ENCODE measurements at regions not wholly inside any gene's neighbourhood (a gene's known extent, or its start where the extent isn't known, plus 50 kb on each side); places are given as distances from the start of the nearest gene placed in this dataset.

DNA sequence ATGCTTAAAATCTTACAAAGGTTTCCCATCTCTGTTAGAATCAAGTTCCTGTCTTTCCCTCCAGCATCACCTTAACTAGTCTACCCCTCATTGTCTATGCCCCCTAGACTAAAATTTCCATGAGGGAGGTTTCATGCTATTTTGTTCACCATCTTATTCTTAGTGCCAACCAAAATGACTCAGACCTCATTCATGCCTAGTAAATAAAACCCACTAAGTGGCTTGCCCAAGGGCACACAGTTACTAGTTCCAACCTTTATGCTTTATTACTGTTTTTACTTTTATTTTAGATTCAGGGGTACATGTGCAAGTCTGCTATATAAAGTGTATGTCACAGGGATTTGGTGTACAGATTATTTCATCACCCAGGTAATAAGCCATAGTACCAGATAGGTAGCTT, 469.1 kb upstream of the FAT3 start:
- Histone ChIP-seq H3K27ac (ENCODE audit: insufficient read depth, low read depth, low read length) (no peak overlapping the region), H2AFZ (ENCODE audit: low read depth, low read length) (no peak overlapping the region), H4K20me1 (replicated peaks; ENCODE audit: control insufficient read depth, extremely low read depth, insufficient read depth, low read length) (no peaks in the 10 kb centered on the region), H3K27me3 (ENCODE audit: control insufficient read depth in 2 of 2, insufficient read depth in 2 of 2, low read length in 2 of 2) (no peaks in the 10 kb centered on the region), H3K4me2 (ENCODE audit: insufficient read depth, low read length) (no peak overlapping the region), H3K4me3 (replicated peaks in 1 of 3; ENCODE audit: insufficient read depth in 1 of 3, low read depth in 1 of 3, low read length in 3 of 3) (no peak overlapping the region), H3K9ac (replicated peaks; ENCODE audit: extremely low read depth, insufficient read depth, low read length) (no peak overlapping the region), H3K4me1 (ENCODE audit: control insufficient read depth, extremely low read depth, insufficient read depth, low read length) (no peaks in the 10 kb centered on the region), H3K36me3 (ENCODE audit: control insufficient read depth in 2 of 2, extremely low read depth in 1 of 2, insufficient read depth in 2 of 2, low read length in 2 of 2) (no peaks in the 10 kb centered on the region), H3K79me2 (ENCODE audit: control insufficient read depth, insufficient read depth, low read length) (no peaks in the 10 kb centered on the region), H3K9me3 (replicated peaks; ENCODE audit: control insufficient read depth, insufficient read depth, low read length) (peaks cover 1% of the 10 kb centered on the region), H3K9me1 (replicated peaks; ENCODE audit: control insufficient read depth, extremely low read depth, insufficient read depth, low read length) (no peaks in the 10 kb centered on the region)
- dilution Hi-C loops (cut with MboI; ENCODE audit: extremely low pct_ligation_motif_present, low sequenced_read_pairs): no loop called here
- intact Hi-C loops (cut with micrococcal nuclease): no loop called here
- no TSS peak for BruUV-seq (replicated peaks)
- ChIA-PET POLR2A (no interaction called here), CTCF (no interaction called here)
- DNase-seq (ENCODE audit: low read depth, low spot score) (no peak), FAIRE-seq (no peak)
- no peak for TF ChIP-seq EZH2 (IDR thresholded peaks at IDR 0.05; ENCODE audit: borderline replicate concordance, low read depth, low read length, severe bottlenecking)
- TF ChIP-seq GATA2 (IDR thresholded peaks at IDR 0.05; ENCODE audit: insufficient read depth, insufficient read length, low read depth, low read length): no peak
- TF ChIP-seq FOS (IDR thresholded peaks at IDR 0.05; ENCODE audit: borderline replicate concordance, insufficient read depth, low read length): no peak
- no peak for TF ChIP-seq POLR2AphosphoS5 (IDR thresholded peaks at IDR 0.05; ENCODE audit: insufficient read depth, low read depth, low read length)
- TF ChIP-seq, protein P1, sequence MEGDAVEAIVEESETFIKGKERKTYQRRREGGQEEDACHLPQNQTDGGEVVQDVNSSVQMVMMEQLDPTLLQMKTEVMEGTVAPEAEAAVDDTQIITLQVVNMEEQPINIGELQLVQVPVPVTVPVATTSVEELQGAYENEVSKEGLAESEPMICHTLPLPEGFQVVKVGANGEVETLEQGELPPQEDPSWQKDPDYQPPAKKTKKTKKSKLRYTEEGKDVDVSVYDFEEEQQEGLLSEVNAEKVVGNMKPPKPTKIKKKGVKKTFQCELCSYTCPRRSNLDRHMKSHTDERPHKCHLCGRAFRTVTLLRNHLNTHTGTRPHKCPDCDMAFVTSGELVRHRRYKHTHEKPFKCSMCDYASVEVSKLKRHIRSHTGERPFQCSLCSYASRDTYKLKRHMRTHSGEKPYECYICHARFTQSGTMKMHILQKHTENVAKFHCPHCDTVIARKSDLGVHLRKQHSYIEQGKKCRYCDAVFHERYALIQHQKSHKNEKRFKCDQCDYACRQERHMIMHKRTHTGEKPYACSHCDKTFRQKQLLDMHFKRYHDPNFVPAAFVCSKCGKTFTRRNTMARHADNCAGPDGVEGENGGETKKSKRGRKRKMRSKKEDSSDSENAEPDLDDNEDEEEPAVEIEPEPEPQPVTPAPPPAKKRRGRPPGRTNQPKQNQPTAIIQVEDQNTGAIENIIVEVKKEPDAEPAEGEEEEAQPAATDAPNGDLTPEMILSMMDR (IDR thresholded peaks at IDR 0.05; ENCODE audit: extremely low read depth in 1 of 2, insufficient read depth in 1 of 2, low read depth in 1 of 2, low read length in 2 of 2): no peak
- no peak for TF ChIP-seq MYC (IDR thresholded peaks at IDR 0.05; ENCODE audit: low read depth, low read length)
- TF ChIP-seq POLR2A (IDR thresholded peaks at IDR 0.05; ENCODE audit: low read depth, low read length): no peak
- no peak for TF ChIP-seq MAX (IDR thresholded peaks at IDR 0.05; ENCODE audit: insufficient read depth, insufficient read length)
- TF ChIP-seq JUN (IDR thresholded peaks at IDR 0.05; ENCODE audit: borderline replicate concordance, insufficient read depth, insufficient read length, low read depth): no peak

Measured in endothelial cell of umbilical vein (primary cell).